GM20000 (cell line): ENCODE measurements at regions not wholly inside any gene's neighbourhood (a gene's known extent, or its start where the extent isn't known, plus 50 kb on each side); places are given as distances from the start of the nearest gene placed in this dataset.

Source experiments
- DNase-seq: peaks from one replicate; pipeline ENCODE4 v3.0.0; 2012; ENCODE audit warnings: low spot score
- CTCF ChIP-seq: IDR thresholded peaks from 2 replicates; pipeline ENCODE4 v1.5.1; 2012; ENCODE audit warnings: mild to moderate bottlenecking, control low read depth; ENCODE audit errors: extremely low read depth, missing control alignments

GRCh38 chr22:27610863-27611786 lies 190.4 kb downstream of the MN1 start:
- DNase-seq: no peak
- no peak for TF ChIP-seq CTCF

GRCh38 chr22:27612115-27612514 lies 189.4 kb downstream of the MN1 start:
- no peak for TF ChIP-seq CTCF
- no peak for DNase-seq

DNA sequence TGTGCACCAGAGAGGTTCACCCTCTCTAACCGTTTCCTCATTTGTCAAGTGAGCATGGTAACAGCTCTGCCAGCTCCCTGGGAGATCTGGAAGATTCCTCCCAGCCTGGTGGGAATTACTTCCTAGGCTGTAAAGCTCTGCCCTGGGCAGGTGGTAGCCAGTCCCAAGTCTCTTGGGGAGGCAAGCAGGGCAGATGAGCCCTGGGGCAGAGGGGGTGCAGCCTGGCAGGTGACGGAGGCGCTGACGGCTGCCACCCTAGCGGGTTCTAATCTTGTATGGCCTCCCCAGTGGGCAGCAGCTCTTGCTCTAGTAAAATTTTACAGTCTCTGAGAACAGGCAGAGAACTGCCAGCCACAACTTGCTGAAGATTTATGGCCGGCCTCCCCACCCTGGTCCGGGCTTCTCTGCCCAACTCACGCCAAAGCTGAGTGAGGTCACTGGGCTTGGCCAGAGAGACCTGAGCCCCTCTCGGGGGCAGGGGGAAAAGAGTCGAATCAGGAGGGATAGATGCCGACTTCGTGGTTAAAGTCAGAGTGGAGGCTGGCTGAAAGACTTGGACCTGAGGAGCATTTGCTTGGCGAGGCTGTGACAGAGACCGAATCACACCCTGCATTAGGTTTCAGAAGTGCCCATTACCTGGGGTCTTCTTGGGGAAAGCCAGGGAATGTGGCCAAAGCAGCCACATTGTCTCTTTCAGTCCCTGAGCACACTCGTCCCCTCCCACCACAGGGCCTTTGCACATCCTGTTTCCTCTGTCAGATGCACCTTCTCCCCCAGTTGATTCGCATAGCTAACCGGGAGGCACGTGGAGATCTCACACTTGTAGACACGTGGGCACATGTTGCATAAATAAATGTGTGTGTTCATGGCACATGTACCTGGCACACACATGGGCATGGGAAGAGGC lies 188.2 kb downstream of the MN1 start:
- no peak for TF ChIP-seq CTCF
- DNase-seq: no peak

GRCh38 chr22:27614006-27614649 lies 187.4 kb downstream of the MN1 start:
- no peak for DNase-seq
- TF ChIP-seq CTCF: no peak

DNA sequence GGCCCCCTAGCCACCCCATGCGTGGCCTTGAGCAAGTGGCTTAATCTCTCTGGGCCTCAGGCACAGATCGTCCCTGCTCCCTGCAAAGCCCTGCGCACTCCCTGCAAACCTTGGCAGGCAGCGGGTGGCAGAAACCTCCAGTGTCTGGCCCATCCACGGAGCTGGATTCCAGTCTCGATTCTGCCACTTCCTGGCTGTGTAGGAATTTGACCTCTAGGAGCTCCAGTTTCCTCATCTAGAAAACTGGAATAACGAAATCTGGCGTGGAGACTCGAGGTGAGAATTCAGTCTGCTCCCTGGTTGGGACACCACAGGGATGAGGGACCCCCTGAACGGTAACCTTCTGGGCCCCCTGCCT lies 186.9 kb downstream of the MN1 start:
- DNase-seq: no peak
- TF ChIP-seq CTCF: no peak

GRCh38 chr22:27615408-27615807 lies 186.1 kb downstream of the MN1 start:
- no peak for TF ChIP-seq CTCF
- DNase-seq: no peak
